HCT116 (cell line): ENCODE measurements at regions not wholly inside any gene's neighbourhood (a gene's known extent, or its start where the extent isn't known, plus 50 kb on each side); places are given as distances from the start of the nearest gene placed in this dataset.

Experiments used
- ATAC-seq: fragments of 200-7000 bp; cut with Tn5 transposase; 2 replicates; pipeline ENCODE4 v1.9.1; 2020; ENCODE audit warnings: mild to moderate bottlenecking, moderate library complexity
- BruUV-seq: library from RNA; stranded (reverse); fragments of 400-500 nt; replicated peaks from 2 replicates; lab custom pipeline; 2021; lab: Mats Ljungman, UMichigan
- CTCF ChIA-PET: fragments of 300-600 bp; sonication (Branson Sonifier 250); formaldehyde crosslinking; loops from one replicate; lab custom pipeline; 2021; ENCODE audit warnings: antibody characterized with exemption; lab: Charles Lee
- POLR2A ChIA-PET: fragments of 300-600, 350-600 bp; sonication (Branson Sonifier 250); formaldehyde crosslinking; loops from one replicate; lab custom pipeline; 2021; ENCODE audit warnings: antibody characterized with exemption; lab: Charles Lee
- RAD21 ChIA-PET, 2 experiments: fragments of 300-600 bp; sonication (Branson Sonifier 250); formaldehyde crosslinking; loops; one replicate each; lab custom pipeline; 2023; ENCODE audit warnings: low total read pairs in 2 of 2; ENCODE audit not compliant: uncharacterized antibody in 2 of 2, unreplicated experiment in 2 of 2, low non-redundant PET in 1 of 2; lab: Charles Lee
- DNase-seq: peaks from one replicate; pipeline ENCODE4 v3.0.0-alpha.2; 2010; ENCODE audit warnings: low read depth, low spot score
- H2AFZ ChIP-seq: fragments of 200-600 bp; shearing (Covaris generic), sonication (generic); 2 replicates; pipeline ENCODE4 v1.6.1; 2017; ENCODE audit warnings: low read depth, mixed run types, mixed read lengths, antibody characterized with exemption, low read length; ENCODE audit not compliant: poor library complexity, severe bottlenecking
- H3K27ac ChIP-seq: 2 replicates; pipeline ENCODE4 v1.5.1; 2012; ENCODE audit warnings: low read depth, low read length
- H3K27me3 ChIP-seq: fragments of 200-600 bp; sonication (generic); 2 replicates; pipeline ENCODE4 v1.6.1; 2016; ENCODE audit warnings: mixed run types, low read length, mixed read lengths; ENCODE audit not compliant: insufficient read depth
- H3K36me3 ChIP-seq, 2 experiments: fragments of 200-500 bp in 1 of 2; fragments of 200-600 bp in 1 of 2; sonication (Bioruptor generic) in 1 of 2; sonication (generic) in 1 of 2; 2 replicates each; pipeline versions ENCODE4 v1.5.1 to v1.6.1; 2014 to 2016; ENCODE audit warnings: low read length in 2 of 2, inconsistent platforms in 1 of 2, mixed read lengths in 1 of 2, mixed run types in 1 of 2; ENCODE audit not compliant: insufficient read depth in 2 of 2, control insufficient read depth in 1 of 2
- H3K4me1 ChIP-seq, 2 experiments: fragments of 200-600 bp in 1 of 2; sonication (generic) in 1 of 2; 2 replicates each; pipeline versions ENCODE4 v1.5.1 to v1.6.1; 2012 to 2017; ENCODE audit warnings: low read length in 2 of 2, inconsistent platforms in 1 of 2, mild to moderate bottlenecking in 1 of 2, mixed read lengths in 1 of 2, mixed run types in 1 of 2, moderate library complexity in 1 of 2; ENCODE audit not compliant: insufficient read depth in 2 of 2, control insufficient read depth in 1 of 2
- H3K4me2 ChIP-seq: fragments of 200-600 bp; sonication (generic); 2 replicates; pipeline ENCODE4 v1.6.1; 2017; ENCODE audit warnings: mixed run types, low read length, mixed read lengths
- H3K4me3 ChIP-seq, 2 experiments: fragments of 200-600 bp in 1 of 2; sonication (generic) in 1 of 2; replicated peaks in 1 of 2; 2 replicates each; pipeline ENCODE4 v1.5.1; 2011 to 2016; ENCODE audit warnings: low read length in 2 of 2, control low read depth in 1 of 2, low read depth in 1 of 2, mild to moderate bottlenecking in 1 of 2, mixed read lengths in 1 of 2, mixed run types in 1 of 2
- H3K79me2 ChIP-seq: fragments of 200-600 bp; sonication (generic); 2 replicates; pipeline ENCODE4 v1.6.1; 2017; ENCODE audit warnings: mild to moderate bottlenecking, mixed run types, low read length, moderate library complexity, mixed read lengths; ENCODE audit not compliant: insufficient read depth
- H3K9ac ChIP-seq: fragments of 200-600 bp; sonication (generic); 2 replicates; pipeline ENCODE4 v1.6.1; 2016; ENCODE audit warnings: low read length, mixed read lengths
- H3K9me2 ChIP-seq: fragments of 200-600 bp; sonication (generic), shearing (Covaris generic); 2 replicates; pipeline ENCODE4 v1.6.1; 2017; ENCODE audit warnings: mixed run types, mild to moderate bottlenecking, moderate library complexity; ENCODE audit not compliant: insufficient read depth
- H3K9me3 ChIP-seq, 2 experiments: fragments of 200-500 bp in 1 of 2; fragments of 200-600 bp in 1 of 2; sonication (Bioruptor generic) in 1 of 2; sonication (generic) in 1 of 2; 2 replicates each; pipeline ENCODE4 v1.6.1; 2014 to 2017; ENCODE audit warnings: low read length in 2 of 2, mixed read lengths in 2 of 2, inconsistent platforms in 1 of 2, low read depth in 1 of 2, mild to moderate bottlenecking in 1 of 2, mixed run types in 1 of 2, moderate library complexity in 1 of 2; ENCODE audit not compliant: control insufficient read depth in 1 of 2, insufficient read depth in 1 of 2
- H4K20me1 ChIP-seq: fragments of 200-600 bp; sonication (generic), shearing (Covaris generic); 2 replicates; pipeline ENCODE4 v1.6.1; 2017; ENCODE audit warnings: mixed run types, mild to moderate bottlenecking, moderate library complexity; ENCODE audit not compliant: insufficient read depth
- CBX3 ChIP-seq: IDR thresholded peaks from 2 replicates; pipeline ENCODE4 v1.6.1; 2012; ENCODE audit warnings: low read depth
- EZH2 ChIP-seq: fragments of 200-600 bp; sonication (generic); IDR thresholded peaks from 2 replicates; pipeline ENCODE4 v1.6.1; 2017; ENCODE audit warnings: antibody characterized with exemption, mixed run types
- JUND ChIP-seq: IDR thresholded peaks from 2 replicates; pipeline ENCODE4 v1.6.1; 2012
- SRF ChIP-seq: IDR thresholded peaks from 2 replicates; pipeline ENCODE4 v1.6.1; 2012; ENCODE audit warnings: low read depth
- intact Hi-C: fragments of 100-400 bp; cut with micrococcal nuclease; formaldehyde crosslinking; loops from 2 replicates; pipeline ENCODE4 v1.10.0; 2022
- TF ChIP-seq, protein P1 (sequence below), 3 experiments: fragments of 200-600 bp in 1 of 3; sonication (generic) in 1 of 3; IDR thresholded peaks in 2 of 3; conservative IDR thresholded peaks in 1 of 3; 2 replicates each; pipeline ENCODE4 v1.5.1; 2012 to 2017; ENCODE audit warnings: low read depth in 2 of 3, low read length in 2 of 3, antibody characterized with exemption in 1 of 3, borderline replicate concordance in 1 of 3, control low read depth in 1 of 3, mild to moderate bottlenecking in 1 of 3, mixed read lengths in 1 of 3, mixed run types in 1 of 3, moderate library complexity in 1 of 3; ENCODE audit not compliant: insufficient read depth in 1 of 3

- no peak for TF ChIP-seq SRF
- no peak for TF ChIP-seq CBX3
- TF ChIP-seq, protein P1, sequence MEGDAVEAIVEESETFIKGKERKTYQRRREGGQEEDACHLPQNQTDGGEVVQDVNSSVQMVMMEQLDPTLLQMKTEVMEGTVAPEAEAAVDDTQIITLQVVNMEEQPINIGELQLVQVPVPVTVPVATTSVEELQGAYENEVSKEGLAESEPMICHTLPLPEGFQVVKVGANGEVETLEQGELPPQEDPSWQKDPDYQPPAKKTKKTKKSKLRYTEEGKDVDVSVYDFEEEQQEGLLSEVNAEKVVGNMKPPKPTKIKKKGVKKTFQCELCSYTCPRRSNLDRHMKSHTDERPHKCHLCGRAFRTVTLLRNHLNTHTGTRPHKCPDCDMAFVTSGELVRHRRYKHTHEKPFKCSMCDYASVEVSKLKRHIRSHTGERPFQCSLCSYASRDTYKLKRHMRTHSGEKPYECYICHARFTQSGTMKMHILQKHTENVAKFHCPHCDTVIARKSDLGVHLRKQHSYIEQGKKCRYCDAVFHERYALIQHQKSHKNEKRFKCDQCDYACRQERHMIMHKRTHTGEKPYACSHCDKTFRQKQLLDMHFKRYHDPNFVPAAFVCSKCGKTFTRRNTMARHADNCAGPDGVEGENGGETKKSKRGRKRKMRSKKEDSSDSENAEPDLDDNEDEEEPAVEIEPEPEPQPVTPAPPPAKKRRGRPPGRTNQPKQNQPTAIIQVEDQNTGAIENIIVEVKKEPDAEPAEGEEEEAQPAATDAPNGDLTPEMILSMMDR (IDR thresholded peaks at IDR 0.05 in 2 of 3, conservative IDR thresholded peaks at IDR 0.05 in 1 of 3; ENCODE audit: borderline replicate concordance in 1 of 3, insufficient read depth in 1 of 3, low read depth in 2 of 3, low read length in 2 of 3): no peak
- TF ChIP-seq EZH2: no peak
- TF ChIP-seq JUND: no peak
- Histone ChIP-seq H3K4me1 (no peaks in the 10 kb centered on the region), H3K9me3 (no peaks in the 10 kb centered on the region), H3K9ac (no peak overlapping the region), H3K36me3 (no peaks in the 10 kb centered on the region), H3K79me2 (no peaks in the 10 kb centered on the region), H2AFZ (no peak overlapping the region), H3K4me3 (no peak overlapping the region), H3K27ac (no peak overlapping the region), H4K20me1 (no peaks in the 10 kb centered on the region), H3K27me3 (peaks cover 39% of the 10 kb centered on the region), H3K9me2 (no peaks in the 10 kb centered on the region), H3K4me2 (no peak overlapping the region)
- ChIA-PET RAD21 (no interaction called here), POLR2A (no interaction called here), CTCF (no interaction called here)
- intact Hi-C loops: no loop called here
- BruUV-seq: no TSS peak
- DNase-seq: no peak
- ATAC-seq: no peak
Measured at GRCh38 chr5:10812218-10812617, 51.2 kb upstream of the DAP start.
